Neural crest cell (in vitro differentiated cells): ENCODE measurements at regions not wholly inside any gene's neighbourhood (a gene's known extent, or its start where the extent isn't known, plus 50 kb on each side); places are given as distances from the start of the nearest gene placed in this dataset.

ENCODE experiments used
- DNase-seq: peaks from one replicate; pipeline ENCODE4 v3.0.0; 2021; ENCODE audit warnings: low read depth, mixed read lengths, low spot score
- H3K27ac Mint-ChIP-seq: one replicate; pipeline ENCODE4 v1.8.0; 2021; ENCODE audit warnings: mild to moderate bottlenecking, mixed read lengths; ENCODE audit not compliant: unreplicated experiment
- H3K27me3 Mint-ChIP-seq: 2 replicates; pipeline ENCODE4 v1.8.0; 2021; ENCODE audit warnings: low read depth, mild to moderate bottlenecking, mixed read lengths
- H3K36me3 Mint-ChIP-seq: 2 replicates; pipeline ENCODE4 v1.8.0; 2021; ENCODE audit warnings: low read depth, mild to moderate bottlenecking, mixed read lengths
- H3K4me1 Mint-ChIP-seq: 2 replicates; pipeline ENCODE4 v1.8.0; 2021; ENCODE audit warnings: mixed read lengths
- H3K4me3 Mint-ChIP-seq: one replicate; pipeline ENCODE4 v1.8.0; 2021; ENCODE audit warnings: mild to moderate bottlenecking, mixed read lengths
- H3K9me3 Mint-ChIP-seq: 2 replicates; pipeline ENCODE4 v1.8.0; 2021; ENCODE audit warnings: mixed read lengths
- CTCF ChIP-seq: fragments of 200-600 bp; sonication (generic); conservative IDR thresholded peaks from 2 replicates; pipeline ENCODE4 v1.5.0; 2021; ENCODE audit warnings: antibody characterized with exemption, mild to moderate bottlenecking

GRCh38 chr4:24722026-24722568 lies 73.3 kb upstream of the SOD3 start:
- H3K4me1 Mint-ChIP-seq, result no peaks in the 10 kb centered on the region
- DNase-seq, result no peak
- H3K36me3 Mint-ChIP-seq, result no peaks in the 10 kb centered on the region
- H3K27me3 Mint-ChIP-seq, result no peaks in the 10 kb centered on the region
- no peak overlapping the region for H3K4me3 Mint-ChIP-seq
- no peaks in the 10 kb centered on the region for H3K9me3 Mint-ChIP-seq
- no peak for TF ChIP-seq CTCF
- H3K27ac Mint-ChIP-seq, result no peak overlapping the region

- no peaks in the 10 kb centered on the region for H3K27me3 Mint-ChIP-seq
- no peaks in the 10 kb centered on the region for H3K4me1 Mint-ChIP-seq
- H3K4me3 Mint-ChIP-seq, result no peak overlapping the region
- H3K36me3 Mint-ChIP-seq, result no peaks in the 10 kb centered on the region
- no peak for TF ChIP-seq CTCF
- no peak overlapping the region for H3K27ac Mint-ChIP-seq
- DNase-seq, result no peak
- no peaks in the 10 kb centered on the region for H3K9me3 Mint-ChIP-seq
Measured at GRCh38 chr4:24727390-24728224, 67.8 kb upstream of the SOD3 start.

GRCh38 chr4:24729119-24729730 lies 66.1 kb upstream of the SOD3 start:
- Mint-ChIP-seq H3K4me3 (no peak overlapping the region), H3K27ac (no peak overlapping the region), H3K36me3 (no peaks in the 10 kb centered on the region), H3K9me3 (no peaks in the 10 kb centered on the region), H3K27me3 (no peaks in the 10 kb centered on the region), H3K4me1 (no peaks in the 10 kb centered on the region)
- no peak for DNase-seq
- TF ChIP-seq CTCF, result no peak

GRCh38 chr4:24730256-24731001 lies 64.9 kb upstream of the SOD3 start:
- Mint-ChIP-seq H3K27me3 (no peaks in the 10 kb centered on the region), H3K4me3 (no peak overlapping the region), H3K9me3 (no peaks in the 10 kb centered on the region), H3K27ac (no peak overlapping the region), H3K36me3 (no peaks in the 10 kb centered on the region), H3K4me1 (no peaks in the 10 kb centered on the region)
- TF ChIP-seq CTCF, result no peak
- no peak for DNase-seq

GRCh38 chr4:24731448-24731847 lies 63.9 kb upstream of the SOD3 start:
- no peaks in the 10 kb centered on the region for H3K27me3 Mint-ChIP-seq
- no peak overlapping the region for H3K27ac Mint-ChIP-seq
- DNase-seq, result no peak
- H3K4me1 Mint-ChIP-seq, result no peaks in the 10 kb centered on the region
- H3K36me3 Mint-ChIP-seq, result peaks cover 4% of the 10 kb centered on the region
- H3K9me3 Mint-ChIP-seq, result peaks cover 4% of the 10 kb centered on the region
- TF ChIP-seq CTCF, result no peak
- H3K4me3 Mint-ChIP-seq, result no peak overlapping the region
